SK-N-SH treated with all-trans-retinoic acid at 6 μM for 48 hours (cell line): ENCODE measurements at regions not wholly inside any gene's neighbourhood (a gene's known extent, or its start where the extent isn't known, plus 50 kb on each side); places are given as distances from the start of the nearest gene placed in this dataset.

Experiments used
- ATAC-seq: fragments of 200-7000 bp; cut with Tn5 transposase; 3 replicates; pipeline ENCODE4 v1.9.1; 2020; ENCODE audit warnings: mild to moderate bottlenecking, moderate library complexity
- ARNTL ChIP-seq: fragments of 450-650 bp; formaldehyde crosslinking; IDR thresholded peaks from 2 replicates; pipeline ENCODE4 v1.5.0; 2020; ENCODE audit warnings: low read depth, mild to moderate bottlenecking, moderate library complexity, borderline replicate concordance
- BACH2 ChIP-seq: fragments of 250-450 bp; sonication (Bioruptor Pico); IDR thresholded peaks from 2 replicates; pipeline ENCODE4 v1.9.0; 2021; ENCODE audit warnings: mild to moderate bottlenecking, borderline replicate concordance
- CREB5 ChIP-seq: fragments of 250-450 bp; sonication (Bioruptor Pico); IDR thresholded peaks from 2 replicates; pipeline ENCODE4 v1.5.1; 2020; ENCODE audit warnings: low read depth, mild to moderate bottlenecking, moderate library complexity
- CSDC2 ChIP-seq: fragments of 250-450 bp; sonication (Bioruptor Pico); IDR thresholded peaks from 2 replicates; pipeline ENCODE4 v1.5.0; 2020; ENCODE audit warnings: mild to moderate bottlenecking, moderate library complexity
- CSRNP3 ChIP-seq: fragments of 250-450 bp; sonication (Bioruptor Pico); IDR thresholded peaks from 2 replicates; pipeline ENCODE4 v1.5.1; 2021; ENCODE audit warnings: mild to moderate bottlenecking, moderate library complexity
- GLIS3 ChIP-seq: fragments of 250-450 bp; sonication (Bioruptor Pico); IDR thresholded peaks from 2 replicates; pipeline ENCODE4 v1.5.0; 2020; ENCODE audit warnings: mild to moderate bottlenecking, moderate library complexity
- ISL1 ChIP-seq: fragments of 250-450 bp; sonication (Bioruptor Pico); IDR thresholded peaks from 2 replicates; pipeline ENCODE4 v2.1.2; 2022; ENCODE audit warnings: mild to moderate bottlenecking, moderate library complexity
- OSR1 ChIP-seq: fragments of 250-450 bp; sonication (Bioruptor Pico); IDR thresholded peaks from 2 replicates; pipeline ENCODE4 v1.8.0; 2022; ENCODE audit warnings: moderate library complexity, mild to moderate bottlenecking, inconsistent platforms
- PATZ1 ChIP-seq: fragments of 250-450 bp; sonication (Bioruptor Pico); IDR thresholded peaks from 2 replicates; pipeline ENCODE4 v1.8.0; 2020; ENCODE audit warnings: mild to moderate bottlenecking, moderate library complexity, borderline replicate concordance
- POU6F1 ChIP-seq: fragments of 250-450 bp; sonication (Bioruptor Pico); IDR thresholded peaks from 2 replicates; pipeline ENCODE4 v1.8.0; 2021; ENCODE audit warnings: low read depth, mild to moderate bottlenecking, moderate library complexity, borderline replicate concordance
- RARB ChIP-seq: fragments of 250-450 bp; sonication (Bioruptor Pico); IDR thresholded peaks from 2 replicates; pipeline ENCODE4 v1.8.0; 2021; ENCODE audit warnings: mild to moderate bottlenecking, moderate library complexity
- SNAI2 ChIP-seq: fragments of 250-450 bp; sonication (Bioruptor Pico); IDR thresholded peaks from 2 replicates; pipeline ENCODE4 v1.5.0; 2020; ENCODE audit warnings: mild to moderate bottlenecking, moderate library complexity
- TCF4 ChIP-seq: fragments of 250-450 bp; sonication (Bioruptor Pico); IDR thresholded peaks from 2 replicates; pipeline ENCODE4 v1.8.0; 2021; ENCODE audit warnings: mild to moderate bottlenecking, moderate library complexity, borderline replicate concordance
- TOX ChIP-seq: fragments of 250-450 bp; sonication (Bioruptor Pico); IDR thresholded peaks from 2 replicates; pipeline ENCODE4 v1.8.0; 2021; ENCODE audit warnings: mild to moderate bottlenecking, moderate library complexity, borderline replicate concordance
- TSHZ2 ChIP-seq: fragments of 250-450 bp; sonication (Bioruptor Pico); IDR thresholded peaks from 2 replicates; pipeline ENCODE4 v1.5.0; 2020; ENCODE audit warnings: mild to moderate bottlenecking, moderate library complexity
- ZC3H10 ChIP-seq: fragments of 250-450 bp; sonication (Bioruptor Pico); IDR thresholded peaks from 2 replicates; pipeline ENCODE4 v1.5.1; 2021; ENCODE audit warnings: mild to moderate bottlenecking, moderate library complexity
- ZFP3 ChIP-seq: fragments of 250-450 bp; sonication (Bioruptor Pico); IDR thresholded peaks from 2 replicates; pipeline ENCODE4 v1.5.0; 2020; ENCODE audit warnings: mild to moderate bottlenecking, moderate library complexity
- ZFP30 ChIP-seq: fragments of 450-650 bp; formaldehyde crosslinking; IDR thresholded peaks from 2 replicates; pipeline ENCODE4 v1.5.0; 2022; ENCODE audit warnings: mild to moderate bottlenecking, moderate library complexity
- ZNF565 ChIP-seq: fragments of 450-650 bp; formaldehyde crosslinking; conservative IDR thresholded peaks from 2 replicates; pipeline ENCODE4 v1.5.0; 2020; ENCODE audit warnings: low read depth, mild to moderate bottlenecking, moderate library complexity
- ZNF70 ChIP-seq: fragments of 450-650 bp; formaldehyde crosslinking; IDR thresholded peaks from 2 replicates; pipeline ENCODE4 v1.5.0; 2020; ENCODE audit warnings: mild to moderate bottlenecking, moderate library complexity
- ZNF8 ChIP-seq: fragments of 450-650 bp; formaldehyde crosslinking; IDR thresholded peaks from 2 replicates; pipeline ENCODE4 v1.5.0; 2020; ENCODE audit warnings: mild to moderate bottlenecking, moderate library complexity

GRCh38 chr2:162914161-162914560, 75.6 kb upstream of the KCNH7 start:
- no peak for TF ChIP-seq ARNTL (CRISPR knock-in tag)
- no peak for TF ChIP-seq BACH2 (CRISPR knock-in tag)
- TF ChIP-seq RARB (CRISPR knock-in tag) = no peak
- no peak for ATAC-seq

GRCh38 chr2:162912787-162913186, 74.2 kb upstream of the KCNH7 start:
- TF ChIP-seq ZNF70 (CRISPR knock-in tag) = no peak
- no peak for TF ChIP-seq SNAI2
- no peak for TF ChIP-seq ZC3H10 (CRISPR knock-in tag)
- no peak for TF ChIP-seq POU6F1 (CRISPR knock-in tag)
- ATAC-seq = no peak

- TF ChIP-seq ZFP30 (CRISPR knock-in tag) (no peak), CSRNP3 (CRISPR knock-in tag) (no peak), BACH2 (CRISPR knock-in tag) (no peak), RARB (CRISPR knock-in tag) (no peak), OSR1 (no peak), ISL1 (no peak), ARNTL (CRISPR knock-in tag) (no peak), ZNF70 (CRISPR knock-in tag) (no peak), CSDC2 (CRISPR knock-in tag) (no peak), TOX (CRISPR knock-in tag) (no peak), GLIS3 (CRISPR knock-in tag) (no peak), ZFP3 (CRISPR knock-in tag) (no peak), PATZ1 (no peak), TSHZ2 (CRISPR knock-in tag) (no peak)
- no peak for ATAC-seq
Measured at GRCh38 chr2:162908567-162908966, 70.0 kb upstream of the KCNH7 start.

- ATAC-seq = peak; percentile 89
- TF ChIP-seq ZNF8 (CRISPR knock-in tag) = no peak
- TF ChIP-seq ISL1 = no peak
- TF ChIP-seq POU6F1 (CRISPR knock-in tag) = no peak
- TF ChIP-seq PATZ1 = no peak
- TF ChIP-seq RARB (CRISPR knock-in tag) = no peak
- no peak for TF ChIP-seq ZNF565
- no peak for TF ChIP-seq OSR1
- TF ChIP-seq GLIS3 (CRISPR knock-in tag) = no peak
- TF ChIP-seq TCF4 = no peak
- TF ChIP-seq CREB5 (CRISPR knock-in tag) = no peak
- no peak for TF ChIP-seq ZFP3 (CRISPR knock-in tag)
- TF ChIP-seq CSRNP3 (CRISPR knock-in tag) = no peak
Measured at GRCh38 chr2:162890690-162891311, 52.2 kb upstream of the KCNH7 start.
